Tibial nerve (tissue), 4 donors: ENCODE measurements at regions not wholly inside any gene's neighbourhood (a gene's known extent, or its start where the extent isn't known, plus 50 kb on each side); places are given as distances from the start of the nearest gene placed in this dataset.

Experiments
- CTCF ChIP-seq, 5 experiments: fragments of 200-600 bp in 3 of 5; fragments of 450-650 bp in 2 of 5; sonication (generic) in 3 of 5; IDR thresholded peaks; one replicate each; pipeline ENCODE4 v1.5.1; 2016 to 2019; ENCODE audit warnings: antibody characterized with exemption in 5 of 5, mild to moderate bottlenecking in 3 of 5, moderate library complexity in 2 of 5
- EP300 ChIP-seq, 2 donors: sonication (generic); formaldehyde crosslinking; IDR thresholded peaks; one replicate each; pipeline ENCODE4 v1.6.1; 2017; ENCODE audit warnings: antibody characterized with exemption in 2 of 2, mild to moderate bottlenecking in 1 of 2

- TF ChIP-seq CTCF (IDR thresholded peaks at IDR 0.05) (no peak), EP300 (IDR thresholded peaks at IDR 0.05) (no peak)
These were observed 226.9 kb downstream of the MFSD1 start for GRCh38 chr3:159028706-159029105.
